BE2C (cell line): ENCODE measurements at regions not wholly inside any gene's neighbourhood (a gene's known extent, or its start where the extent isn't known, plus 50 kb on each side); places are given as distances from the start of the nearest gene placed in this dataset.

Experiments used
- DNase-seq: peaks from one replicate; pipeline ENCODE4 v3.0.0-alpha.2; 2020
- H3K27me3 ChIP-seq: fragments of 250-450 bp; sonication (Bioruptor Pico); 2 replicates; pipeline ENCODE4 v1.5.1; 2020; ENCODE audit warnings: mild to moderate bottlenecking
- H3K36me3 ChIP-seq: fragments of 250-450 bp; sonication (Bioruptor Pico); 2 replicates; pipeline ENCODE4 v1.5.1; 2020; ENCODE audit warnings: mild to moderate bottlenecking
- H3K4me1 ChIP-seq: fragments of 250-450 bp; sonication (Bioruptor Pico); 2 replicates; pipeline ENCODE4 v1.5.1; 2020
- H3K4me3 ChIP-seq: 2 replicates; pipeline ENCODE4 v1.5.1; 2011; ENCODE audit warnings: low read depth, low read length
- H3K9me3 ChIP-seq: fragments of 250-450 bp; sonication (Bioruptor Pico); 2 replicates; pipeline ENCODE4 v1.5.1; 2020
- TF ChIP-seq, protein P1 (sequence below): IDR thresholded peaks from 2 replicates; pipeline ENCODE4 v1.5.1; 2012; ENCODE audit warnings: mild to moderate bottlenecking, low read depth, low read length

GRCh38 chr13:33891196-33891742 lies 73.3 kb downstream of the RFC3 start:
- H3K4me1 ChIP-seq: no peaks in the 10 kb centered on the region; the same call in 1 of the 2 replicates
- DNase-seq: no peak
- no peaks in the 10 kb centered on the region for H3K27me3 ChIP-seq
- no peak overlapping the region for H3K4me3 ChIP-seq
- H3K36me3 ChIP-seq: no peaks in the 10 kb centered on the region; the same call in 1 of the 2 replicates
- H3K9me3 ChIP-seq: peaks cover 5% of the 10 kb centered on the region; the same call in 1 of the 2 replicates
- TF ChIP-seq, protein P1, sequence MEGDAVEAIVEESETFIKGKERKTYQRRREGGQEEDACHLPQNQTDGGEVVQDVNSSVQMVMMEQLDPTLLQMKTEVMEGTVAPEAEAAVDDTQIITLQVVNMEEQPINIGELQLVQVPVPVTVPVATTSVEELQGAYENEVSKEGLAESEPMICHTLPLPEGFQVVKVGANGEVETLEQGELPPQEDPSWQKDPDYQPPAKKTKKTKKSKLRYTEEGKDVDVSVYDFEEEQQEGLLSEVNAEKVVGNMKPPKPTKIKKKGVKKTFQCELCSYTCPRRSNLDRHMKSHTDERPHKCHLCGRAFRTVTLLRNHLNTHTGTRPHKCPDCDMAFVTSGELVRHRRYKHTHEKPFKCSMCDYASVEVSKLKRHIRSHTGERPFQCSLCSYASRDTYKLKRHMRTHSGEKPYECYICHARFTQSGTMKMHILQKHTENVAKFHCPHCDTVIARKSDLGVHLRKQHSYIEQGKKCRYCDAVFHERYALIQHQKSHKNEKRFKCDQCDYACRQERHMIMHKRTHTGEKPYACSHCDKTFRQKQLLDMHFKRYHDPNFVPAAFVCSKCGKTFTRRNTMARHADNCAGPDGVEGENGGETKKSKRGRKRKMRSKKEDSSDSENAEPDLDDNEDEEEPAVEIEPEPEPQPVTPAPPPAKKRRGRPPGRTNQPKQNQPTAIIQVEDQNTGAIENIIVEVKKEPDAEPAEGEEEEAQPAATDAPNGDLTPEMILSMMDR: no peak

DNA sequence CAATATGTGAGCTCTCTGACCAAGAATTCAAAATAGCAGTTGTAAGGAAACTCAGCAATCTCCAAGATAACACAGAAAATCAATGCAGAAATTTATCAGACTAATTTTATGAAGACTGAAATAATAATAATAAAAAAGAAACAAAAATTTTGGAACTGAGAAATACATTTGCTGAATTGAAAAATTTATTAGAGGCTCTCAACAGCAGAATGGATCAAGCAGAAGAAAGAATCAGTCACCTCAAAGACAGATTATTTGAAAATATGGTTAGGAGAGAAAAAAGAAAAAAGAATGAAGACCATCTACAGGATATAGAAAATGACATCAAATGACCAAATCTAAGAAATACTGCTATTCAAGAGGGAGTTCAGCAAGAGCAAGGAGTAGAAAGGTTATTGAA lies 75.6 kb downstream of the RFC3 start:
- no peak for DNase-seq
- Histone ChIP-seq H3K9me3 (peaks cover 5% of the 10 kb centered on the region; the same call in 1 of the 2 replicates), H3K4me3 (no peak overlapping the region), H3K27me3 (no peaks in the 10 kb centered on the region), H3K4me1 (no peaks in the 10 kb centered on the region; the same call in 1 of the 2 replicates), H3K36me3 (no peaks in the 10 kb centered on the region; the same call in 1 of the 2 replicates)
- TF ChIP-seq, protein P1: no peak

GRCh38 chr13:33904431-33904830 lies 86.5 kb downstream of the RFC3 start:
- peaks cover 16% of the 10 kb centered on the region for H3K4me1 ChIP-seq
- no peaks in the 10 kb centered on the region for H3K27me3 ChIP-seq
- H3K36me3 ChIP-seq: no peaks in the 10 kb centered on the region
- H3K9me3 ChIP-seq: no peaks in the 10 kb centered on the region
- TF ChIP-seq, protein P1: no peak
- DNase-seq: peak; percentile 26
- H3K4me3 ChIP-seq: no peak overlapping the region

DNA sequence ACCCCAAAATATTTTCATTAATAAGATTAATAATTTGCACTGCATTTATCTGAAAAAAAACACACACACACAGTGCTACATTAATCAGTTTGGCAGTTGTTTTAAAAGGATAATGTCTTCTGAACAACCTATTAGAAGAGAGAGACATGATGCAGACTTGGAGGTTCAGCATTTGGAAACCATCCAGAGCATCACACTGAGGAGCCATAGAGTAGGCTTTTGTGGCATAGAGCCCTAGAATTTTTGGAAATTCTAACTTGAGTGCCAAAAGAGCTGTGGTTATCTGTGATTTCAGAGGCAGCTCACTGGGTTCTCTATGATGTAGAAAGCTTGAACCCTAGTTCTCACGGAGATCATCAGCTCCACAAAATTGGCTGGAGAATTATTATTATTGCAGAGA lies 90.2 kb downstream of the RFC3 start:
- TF ChIP-seq, protein P1: no peak
- Histone ChIP-seq H3K36me3 (no peaks in the 10 kb centered on the region), H3K4me1 (peaks cover 33% of the 10 kb centered on the region), H3K4me3 (no peak overlapping the region), H3K9me3 (no peaks in the 10 kb centered on the region), H3K27me3 (no peaks in the 10 kb centered on the region)
- no peak for DNase-seq

GRCh38 chr13:33910255-33910654 lies 92.3 kb downstream of the RFC3 start:
- TF ChIP-seq, protein P1: no peak
- Histone ChIP-seq H3K9me3 (no peaks in the 10 kb centered on the region), H3K36me3 (no peaks in the 10 kb centered on the region), H3K4me3 (no peak overlapping the region), H3K4me1 (peaks cover 25% of the 10 kb centered on the region), H3K27me3 (no peaks in the 10 kb centered on the region)
- no peak for DNase-seq

- Histone ChIP-seq H3K9me3 (no peaks in the 10 kb centered on the region), H3K4me3 (no peak overlapping the region), H3K4me1 (peaks cover 32% of the 10 kb centered on the region), H3K27me3 (no peaks in the 10 kb centered on the region), H3K36me3 (no peaks in the 10 kb centered on the region)
- no peak for DNase-seq
- TF ChIP-seq, protein P1: no peak
Observed at GRCh38 chr13:33911521-33911920, 93.6 kb downstream of the RFC3 start.
